ENCODE measurements at regions not wholly inside any gene's neighbourhood (a gene's known extent, or its start where the extent isn't known, plus 50 kb on each side); places are given as distances from the start of the nearest gene placed in this dataset.

DNA sequence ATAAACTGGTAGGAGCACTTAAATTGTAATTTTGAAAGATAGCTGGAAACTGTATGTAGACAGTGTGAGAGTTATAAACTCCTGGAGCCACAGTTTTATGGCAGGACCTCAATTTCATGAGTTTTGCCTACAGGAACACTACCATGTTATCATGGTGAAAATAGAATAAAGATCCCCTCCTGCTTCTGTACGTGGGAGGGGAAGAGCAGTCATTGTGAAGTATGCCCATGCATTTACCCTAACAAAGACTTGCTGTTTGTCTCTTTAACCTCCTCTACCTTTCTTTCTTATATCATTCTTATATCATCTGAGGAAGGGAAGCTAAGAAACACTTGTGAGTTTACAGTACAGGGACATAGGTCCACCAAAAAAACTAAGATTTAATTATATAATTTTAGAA, 327.0 kb downstream of the PCDH10 start:
- no peak overlapping the region for H3K27ac ChIP-seq (ENCODE audit: insufficient read length, low read depth, low read length)
- H2BK120ac ChIP-seq (ENCODE audit: low read depth, low read length, poor library complexity, severe bottlenecking) = no peak overlapping the region
- Mint-ChIP-seq H3K27me3 (ENCODE audit: low read depth) (0 out of 2 replicates have a peak, but pooled peaks cover 1% of the 10 kb centered on the region), H3K27ac (peak overlapping the region in 1 of 3 experiments; percentile 78; a peak in 2 of 7 replicates), H3K9me3 (no peaks in the 10 kb centered on the region), H3K4me1 (peaks cover 37 to 40% of the 10 kb centered on the region in 2 experiments), H3K36me3 (ENCODE audit: insufficient read depth in 1 of 3, low read depth in 3 of 3) (no peaks in the 10 kb centered on the region), H3K4me3 (peak overlapping the region in 1 of 2 experiments; percentile 12; a peak in 2 of 5 replicates)
- H3T11ph ChIP-seq (ENCODE audit: low read length) = no peak overlapping the region
- WGBS (ENCODE audit: extremely low coverage, insufficient read length, low lambda C conversion rate) = no CpG with 5 or more reads among the region's 1 CpG
- no peaks in the 10 kb centered on the region for H3K9me3 ChIP-seq (ENCODE audit: control insufficient read depth, low read depth, low read length)
- H2BK20ac ChIP-seq (ENCODE audit: low read depth, low read length, poor library complexity, severe bottlenecking) = no peak overlapping the region
- no peaks in the 10 kb centered on the region for H4K20me1 ChIP-seq (ENCODE audit: control insufficient read depth, insufficient read depth, insufficient read length)
- TF ChIP-seq, protein P1, sequence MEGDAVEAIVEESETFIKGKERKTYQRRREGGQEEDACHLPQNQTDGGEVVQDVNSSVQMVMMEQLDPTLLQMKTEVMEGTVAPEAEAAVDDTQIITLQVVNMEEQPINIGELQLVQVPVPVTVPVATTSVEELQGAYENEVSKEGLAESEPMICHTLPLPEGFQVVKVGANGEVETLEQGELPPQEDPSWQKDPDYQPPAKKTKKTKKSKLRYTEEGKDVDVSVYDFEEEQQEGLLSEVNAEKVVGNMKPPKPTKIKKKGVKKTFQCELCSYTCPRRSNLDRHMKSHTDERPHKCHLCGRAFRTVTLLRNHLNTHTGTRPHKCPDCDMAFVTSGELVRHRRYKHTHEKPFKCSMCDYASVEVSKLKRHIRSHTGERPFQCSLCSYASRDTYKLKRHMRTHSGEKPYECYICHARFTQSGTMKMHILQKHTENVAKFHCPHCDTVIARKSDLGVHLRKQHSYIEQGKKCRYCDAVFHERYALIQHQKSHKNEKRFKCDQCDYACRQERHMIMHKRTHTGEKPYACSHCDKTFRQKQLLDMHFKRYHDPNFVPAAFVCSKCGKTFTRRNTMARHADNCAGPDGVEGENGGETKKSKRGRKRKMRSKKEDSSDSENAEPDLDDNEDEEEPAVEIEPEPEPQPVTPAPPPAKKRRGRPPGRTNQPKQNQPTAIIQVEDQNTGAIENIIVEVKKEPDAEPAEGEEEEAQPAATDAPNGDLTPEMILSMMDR (conservative IDR thresholded peaks at IDR 0.05) = no peak
- H3K79me1 ChIP-seq (ENCODE audit: insufficient read depth, low read depth, low read length, poor library complexity, severe bottlenecking) = no peaks in the 10 kb centered on the region
- no peaks in the 10 kb centered on the region for H3K23me2 ChIP-seq (ENCODE audit: insufficient read length, low read depth, low read length, poor library complexity, severe bottlenecking)
- no peak overlapping the region for H2BK12ac ChIP-seq (ENCODE audit: insufficient read length, low read depth, low read length)
- no peak overlapping the region for H3K4ac ChIP-seq (ENCODE audit: low read depth, low read length)
- no peaks in the 10 kb centered on the region for H3K27me3 ChIP-seq (ENCODE audit: insufficient read depth, low read length)
- no peak overlapping the region for H2AK5ac ChIP-seq (ENCODE audit: insufficient read length, low read length)
- H2BK5ac ChIP-seq (ENCODE audit: insufficient read length, low read length) = no peak overlapping the region
- no peak overlapping the region for H3K14ac ChIP-seq (ENCODE audit: insufficient read depth, low read length)
- H3K4me2 ChIP-seq (ENCODE audit: insufficient read depth, insufficient read length, low read length) = peak overlapping the region; percentile 29
- H3K79me2 ChIP-seq (ENCODE audit: insufficient read depth, low read length) = no peaks in the 10 kb centered on the region
- H4K91ac ChIP-seq (ENCODE audit: insufficient read length, low read depth, low read length) = no peak overlapping the region
- no peak overlapping the region for H4K8ac ChIP-seq (replicated peaks; ENCODE audit: insufficient read length, low read depth, low read length)
- no peak overlapping the region for H2AFZ ChIP-seq (ENCODE audit: low read length)
- H3K23ac ChIP-seq (ENCODE audit: insufficient read length, low read depth, low read length) = no peak overlapping the region
- H3K4me1 ChIP-seq (ENCODE audit: insufficient read depth, low read length) = no peaks in the 10 kb centered on the region
- H3K18ac ChIP-seq (ENCODE audit: insufficient read length, low read depth, low read length) = no peak overlapping the region
- no peak overlapping the region for H2BK15ac ChIP-seq (ENCODE audit: low read depth, low read length)
- H3K9ac ChIP-seq (ENCODE audit: extremely low read depth, insufficient read length, low read length) = no peak overlapping the region
- H3K56ac ChIP-seq (ENCODE audit: insufficient read length, low read depth, low read length) = no peak overlapping the region
- DNase-seq = no peak
- H4K5ac ChIP-seq (ENCODE audit: insufficient read length, low read depth, low read length) = no peak overlapping the region

All from H9 (cell line).